ENCODE measurements at regions not wholly inside any gene's neighbourhood (a gene's known extent, or its start where the extent isn't known, plus 50 kb on each side); places are given as distances from the start of the nearest gene placed in this dataset.

DNA sequence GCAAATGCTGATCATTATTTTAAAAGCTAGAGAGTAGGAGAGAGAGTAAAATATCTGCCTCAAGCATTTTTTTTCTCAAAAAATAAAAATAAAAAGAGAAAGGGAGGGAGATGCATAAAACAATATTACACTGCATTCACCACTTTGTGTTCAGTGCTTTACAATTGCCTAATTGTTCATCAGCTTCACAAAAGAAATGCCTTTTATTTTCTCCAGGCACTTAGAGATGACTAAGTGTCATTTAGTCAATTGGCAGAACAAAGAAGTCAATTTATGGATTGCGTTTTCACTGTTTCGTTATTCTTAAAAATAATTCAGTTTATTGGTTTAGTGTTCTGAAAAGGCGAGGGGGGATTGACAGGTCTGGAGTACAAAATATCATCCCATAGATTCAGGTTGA is 232.5 kb upstream of the CCNH start:
- Histone ChIP-seq H3K27me3 (ENCODE audit: control insufficient read depth, insufficient read depth, low read length) (no peaks in the 10 kb centered on the region), H3K4me3 (ENCODE audit: low read depth, low read length) (no peak overlapping the region), H3K27ac (ENCODE audit: insufficient read depth, low read length, poor library complexity, severe bottlenecking) (no peak overlapping the region), H3K9me3 (ENCODE audit: control insufficient read depth in 2 of 2, low read length in 2 of 2) (no peaks in the 10 kb centered on the region), H3K4me1 (ENCODE audit: control insufficient read depth, insufficient read depth, low read length, poor library complexity, severe bottlenecking) (no peaks in the 10 kb centered on the region), H3K36me3 (ENCODE audit: control insufficient read depth, insufficient read depth, low read length) (no peaks in the 10 kb centered on the region)
- no peak for ATAC-seq (ENCODE audit: low read depth in 2 of 2)
- H3K27ac Mint-ChIP-seq, result no peak overlapping the region
- peaks cover 4% of the 10 kb centered on the region for H3K27me3 Mint-ChIP-seq
- H3K4me3 Mint-ChIP-seq, result no peak overlapping the region
- H3K36me3 Mint-ChIP-seq, result no peaks in the 10 kb centered on the region
- no peaks in the 10 kb centered on the region for H3K4me1 Mint-ChIP-seq
- no peak for DNase-seq
- H3K9me3 Mint-ChIP-seq, result peaks cover 0 to 7% (median 0%) of the 10 kb centered on the region in 7 donors

DNA sequence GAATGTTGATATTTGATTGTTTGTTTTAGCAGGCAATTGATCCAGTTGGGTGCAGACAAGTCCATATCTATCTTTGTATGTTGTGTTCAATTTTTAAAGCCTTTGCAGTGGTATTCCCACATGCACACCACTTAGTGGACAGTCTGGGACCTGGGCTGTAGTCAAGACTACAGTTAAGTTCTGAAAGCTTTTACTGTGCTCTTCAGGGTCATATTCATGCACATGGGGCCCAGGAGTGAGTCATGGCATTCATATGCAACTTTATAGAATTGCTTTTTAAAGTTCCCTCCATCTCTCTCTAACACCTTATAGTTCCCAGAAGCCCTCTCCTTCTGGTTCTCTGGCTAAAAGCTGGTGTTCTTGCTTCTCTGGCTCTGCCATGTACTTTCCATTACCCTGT is 228.2 kb upstream of the CCNH start:
- Mint-ChIP-seq H3K27me3 (peaks cover 4% of the 10 kb centered on the region), H3K9me3 (peaks cover 0 to 7% (median 0%) of the 10 kb centered on the region in 7 donors), H3K4me3 (no peak overlapping the region), H3K27ac (no peak overlapping the region), H3K4me1 (no peaks in the 10 kb centered on the region), H3K36me3 (no peaks in the 10 kb centered on the region)
- no peaks in the 10 kb centered on the region for H3K9me3 ChIP-seq (ENCODE audit: control insufficient read depth in 2 of 2, low read length in 2 of 2)
- no peaks in the 10 kb centered on the region for H3K36me3 ChIP-seq (ENCODE audit: control insufficient read depth, insufficient read depth, low read length)
- ATAC-seq (ENCODE audit: low read depth in 2 of 2) (no peak), DNase-seq (no peak)
- no peaks in the 10 kb centered on the region for H3K27me3 ChIP-seq (ENCODE audit: control insufficient read depth, insufficient read depth, low read length)
- H3K4me3 ChIP-seq (ENCODE audit: low read depth, low read length), result no peak overlapping the region
- no peaks in the 10 kb centered on the region for H3K4me1 ChIP-seq (ENCODE audit: control insufficient read depth, insufficient read depth, low read length, poor library complexity, severe bottlenecking)
- no peak overlapping the region for H3K27ac ChIP-seq (ENCODE audit: insufficient read depth, low read length, poor library complexity, severe bottlenecking)

DNA sequence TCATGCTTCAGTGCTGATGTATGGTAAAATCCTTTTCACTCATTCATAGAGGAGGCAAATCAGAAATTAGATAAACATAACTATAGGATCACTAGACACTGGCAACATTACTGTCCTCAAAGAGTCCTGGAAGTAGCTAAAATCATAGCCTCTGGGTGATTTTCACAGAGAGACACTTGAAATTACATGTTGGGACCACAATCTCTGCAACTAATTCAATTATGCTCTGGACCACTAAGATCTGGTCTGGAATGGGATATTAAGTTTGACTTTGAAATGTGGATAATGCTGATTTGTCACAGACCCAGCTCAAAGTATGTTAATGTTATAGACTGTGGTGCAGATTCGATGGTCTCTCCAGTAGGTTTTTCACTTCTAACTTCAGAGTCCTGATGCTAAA is 214.6 kb upstream of the CCNH start:
- DNase-seq (no peak), ATAC-seq (ENCODE audit: low read depth in 2 of 2) (no peak)
- H3K4me3 Mint-ChIP-seq, result no peak overlapping the region
- no peaks in the 10 kb centered on the region for H3K9me3 ChIP-seq (ENCODE audit: control insufficient read depth in 2 of 2, low read length in 2 of 2)
- H3K36me3 ChIP-seq (ENCODE audit: control insufficient read depth, insufficient read depth, low read length), result no peaks in the 10 kb centered on the region
- H3K27ac Mint-ChIP-seq, result peak overlapping the region in 1 of 3 donors; percentile 1
- H3K4me1 ChIP-seq (ENCODE audit: control insufficient read depth, insufficient read depth, low read length, poor library complexity, severe bottlenecking), result no peaks in the 10 kb centered on the region
- H3K36me3 Mint-ChIP-seq, result no peaks in the 10 kb centered on the region
- H3K9me3 Mint-ChIP-seq, result no peaks in the 10 kb centered on the region
- no peaks in the 10 kb centered on the region for H3K4me1 Mint-ChIP-seq
- H3K4me3 ChIP-seq (ENCODE audit: low read depth, low read length), result no peak overlapping the region
- H3K27ac ChIP-seq (ENCODE audit: insufficient read depth, low read length, poor library complexity, severe bottlenecking), result no peak overlapping the region
- no peaks in the 10 kb centered on the region for H3K27me3 ChIP-seq (ENCODE audit: control insufficient read depth, insufficient read depth, low read length)
- H3K27me3 Mint-ChIP-seq, result no peaks in the 10 kb centered on the region

DNA sequence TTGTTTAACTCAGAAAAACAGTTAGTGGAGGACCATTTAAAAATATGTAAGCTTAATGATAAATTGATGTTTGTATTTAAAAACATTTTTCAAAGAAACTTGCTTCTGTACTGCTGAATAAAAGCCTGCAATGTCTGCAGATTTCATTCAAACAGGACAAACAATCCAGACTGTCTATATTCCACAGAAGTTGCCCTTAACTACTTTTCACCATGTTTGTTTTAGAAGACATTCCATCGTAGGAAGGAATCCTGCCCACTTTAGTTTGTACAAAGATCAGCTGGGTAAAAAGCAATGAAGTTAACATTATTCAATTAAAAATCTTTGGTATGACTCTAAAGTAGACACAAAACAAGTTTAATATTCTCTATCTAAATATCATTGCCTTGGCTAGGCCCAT is 195.7 kb upstream of the CCNH start:
- Mint-ChIP-seq H3K9me3 (peaks cover 0 to 2% (median 0%) of the 10 kb centered on the region in 7 donors), H3K4me1 (no peaks in the 10 kb centered on the region), H3K27me3 (no peaks in the 10 kb centered on the region), H3K36me3 (no peaks in the 10 kb centered on the region), H3K27ac (no peak overlapping the region), H3K4me3 (no peak overlapping the region)
- no peak for ATAC-seq (ENCODE audit: low read depth in 2 of 2)
- Histone ChIP-seq H3K27me3 (ENCODE audit: control insufficient read depth, insufficient read depth, low read length) (no peaks in the 10 kb centered on the region), H3K36me3 (ENCODE audit: control insufficient read depth, insufficient read depth, low read length) (no peaks in the 10 kb centered on the region), H3K4me3 (ENCODE audit: low read depth, low read length) (no peak overlapping the region), H3K4me1 (ENCODE audit: control insufficient read depth, insufficient read depth, low read length, poor library complexity, severe bottlenecking) (no peaks in the 10 kb centered on the region), H3K27ac (ENCODE audit: insufficient read depth, low read length, poor library complexity, severe bottlenecking) (no peak overlapping the region), H3K9me3 (ENCODE audit: control insufficient read depth in 2 of 2, low read length in 2 of 2) (no peaks in the 10 kb centered on the region)
- DNase-seq, result no peak

DNA sequence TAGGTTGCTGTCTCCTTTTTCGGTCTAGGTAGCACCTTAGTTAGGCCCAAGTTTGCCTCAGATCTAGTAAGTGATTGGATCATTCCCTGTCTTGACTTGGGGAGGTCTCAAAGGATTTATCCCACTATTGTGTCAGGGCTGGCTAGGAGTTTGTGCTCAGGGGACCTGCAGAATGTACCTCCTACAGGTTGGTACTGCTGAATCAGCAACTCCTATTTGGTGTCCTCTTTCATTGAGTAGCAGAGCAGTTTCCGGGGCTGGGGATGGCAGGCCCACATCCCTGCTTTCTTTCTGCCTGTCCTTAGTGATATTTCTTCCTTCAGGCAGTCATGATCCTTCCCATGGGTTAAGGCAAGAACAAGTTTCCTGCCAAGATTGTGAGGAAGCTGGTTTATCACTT is 192.9 kb upstream of the CCNH start:
- Histone ChIP-seq H3K9me3 (ENCODE audit: control insufficient read depth in 2 of 2, low read length in 2 of 2) (no peaks in the 10 kb centered on the region), H3K36me3 (ENCODE audit: control insufficient read depth, insufficient read depth, low read length) (no peaks in the 10 kb centered on the region), H3K4me1 (ENCODE audit: control insufficient read depth, insufficient read depth, low read length, poor library complexity, severe bottlenecking) (no peaks in the 10 kb centered on the region), H3K4me3 (ENCODE audit: low read depth, low read length) (no peak overlapping the region), H3K27me3 (ENCODE audit: control insufficient read depth, insufficient read depth, low read length) (no peaks in the 10 kb centered on the region), H3K27ac (ENCODE audit: insufficient read depth, low read length, poor library complexity, severe bottlenecking) (no peak overlapping the region)
- no peaks in the 10 kb centered on the region for H3K27me3 Mint-ChIP-seq
- DNase-seq (no peak), ATAC-seq (ENCODE audit: low read depth in 2 of 2) (no peak)
- no peaks in the 10 kb centered on the region for H3K36me3 Mint-ChIP-seq
- no peak overlapping the region for H3K27ac Mint-ChIP-seq
- no peaks in the 10 kb centered on the region for H3K4me1 Mint-ChIP-seq
- H3K4me3 Mint-ChIP-seq, result no peak overlapping the region
- peaks cover 0 to 2% (median 0%) of the 10 kb centered on the region in 7 donors for H3K9me3 Mint-ChIP-seq

DNA sequence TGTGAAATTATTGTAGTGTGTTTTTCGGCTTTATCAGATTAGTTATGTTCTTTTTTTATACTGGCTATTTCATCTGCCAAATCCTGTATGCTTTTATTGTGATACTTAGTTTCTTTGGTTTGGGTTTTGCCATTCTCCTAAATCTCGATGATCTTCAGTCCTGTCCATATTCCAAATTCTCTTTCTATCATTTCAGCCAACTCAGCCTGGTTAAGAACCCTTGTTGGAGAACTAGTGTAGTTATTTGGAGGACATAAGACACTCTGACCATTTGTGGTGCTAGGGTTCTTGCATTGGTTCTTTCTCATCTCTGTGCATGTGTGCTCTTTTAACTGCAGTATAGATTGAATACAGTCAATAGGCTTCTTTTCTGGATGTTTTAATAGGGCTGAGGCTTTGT is 187.0 kb upstream of the CCNH start:
- H3K9me3 ChIP-seq (ENCODE audit: control insufficient read depth in 2 of 2, low read length in 2 of 2), result no peaks in the 10 kb centered on the region
- no peaks in the 10 kb centered on the region for H3K36me3 ChIP-seq (ENCODE audit: control insufficient read depth, insufficient read depth, low read length)
- no peak overlapping the region for H3K4me3 ChIP-seq (ENCODE audit: low read depth, low read length)
- ATAC-seq (ENCODE audit: low read depth in 2 of 2), result no peak
- Mint-ChIP-seq H3K4me1 (no peaks in the 10 kb centered on the region), H3K36me3 (no peaks in the 10 kb centered on the region), H3K27me3 (no peaks in the 10 kb centered on the region), H3K4me3 (no peak overlapping the region), H3K9me3 (peaks cover 1 to 12% (median 3%) of the 10 kb centered on the region in 7 donors), H3K27ac (no peak overlapping the region)
- no peak for DNase-seq
- no peaks in the 10 kb centered on the region for H3K4me1 ChIP-seq (ENCODE audit: control insufficient read depth, insufficient read depth, low read length, poor library complexity, severe bottlenecking)
- no peak overlapping the region for H3K27ac ChIP-seq (ENCODE audit: insufficient read depth, low read length, poor library complexity, severe bottlenecking)
- no peaks in the 10 kb centered on the region for H3K27me3 ChIP-seq (ENCODE audit: control insufficient read depth, insufficient read depth, low read length)

DNA sequence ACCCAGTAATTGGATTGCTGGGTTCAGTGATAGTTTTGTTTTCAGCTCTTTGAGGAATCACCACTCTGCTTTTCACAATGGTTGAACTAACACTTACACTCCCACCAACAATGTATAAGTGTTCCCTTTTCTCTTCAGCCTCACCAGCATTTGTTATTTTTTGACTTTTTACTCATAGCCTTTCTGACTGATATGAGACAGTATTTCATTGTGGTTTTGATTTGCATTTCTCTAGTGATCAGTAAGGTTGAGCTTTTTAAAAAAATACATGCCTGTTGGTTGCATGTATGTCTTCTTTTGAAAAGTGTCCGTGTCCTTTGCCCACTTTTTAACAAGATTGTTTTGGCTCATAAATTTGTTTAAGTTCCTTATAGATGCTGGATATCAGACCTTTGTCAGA is 185.7 kb upstream of the CCNH start:
- no peak for ATAC-seq (ENCODE audit: low read depth in 2 of 2)

DNA sequence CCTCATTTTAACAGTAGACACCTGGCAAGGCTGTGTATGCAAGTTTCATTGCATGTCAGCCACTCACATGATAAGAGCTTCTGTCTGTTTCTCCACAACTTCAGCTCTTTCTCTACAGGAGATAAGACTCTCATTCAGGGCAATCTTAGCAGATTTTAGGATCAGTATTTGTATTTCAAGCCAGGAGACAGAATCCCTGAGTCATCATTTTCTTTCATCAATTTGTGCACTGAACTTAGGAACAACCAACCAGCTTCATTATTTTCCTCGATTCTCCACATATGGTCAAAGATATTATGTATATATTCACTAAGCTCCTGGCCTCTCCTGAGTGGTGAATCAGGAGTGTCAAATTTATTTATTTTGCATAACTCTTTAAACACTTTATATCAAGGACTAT is 181.8 kb upstream of the CCNH start:
- Histone ChIP-seq H3K27ac (ENCODE audit: insufficient read depth, low read length, poor library complexity, severe bottlenecking) (no peak overlapping the region), H3K4me3 (ENCODE audit: low read depth, low read length) (no peak overlapping the region), H3K36me3 (ENCODE audit: control insufficient read depth, insufficient read depth, low read length) (no peaks in the 10 kb centered on the region), H3K27me3 (ENCODE audit: control insufficient read depth, insufficient read depth, low read length) (peaks cover 2% of the 10 kb centered on the region), H3K4me1 (ENCODE audit: control insufficient read depth, insufficient read depth, low read length, poor library complexity, severe bottlenecking) (no peaks in the 10 kb centered on the region), H3K9me3 (ENCODE audit: control insufficient read depth in 2 of 2, low read length in 2 of 2) (no peaks in the 10 kb centered on the region)
- no peak overlapping the region for H3K4me3 Mint-ChIP-seq
- H3K9me3 Mint-ChIP-seq, result peaks cover 2 to 7% (median 4%) of the 10 kb centered on the region in 7 donors
- no peaks in the 10 kb centered on the region for H3K4me1 Mint-ChIP-seq
- DNase-seq (no peak), ATAC-seq (ENCODE audit: low read depth in 2 of 2) (no peak)
- H3K27ac Mint-ChIP-seq, result no peak overlapping the region
- H3K27me3 Mint-ChIP-seq, result no peaks in the 10 kb centered on the region
- H3K36me3 Mint-ChIP-seq, result no peaks in the 10 kb centered on the region

More for the DNA sequence above, 185.7 kb upstream of the CCNH start:
- Histone ChIP-seq H3K36me3 (ENCODE audit: control insufficient read depth, insufficient read depth, low read length) (no peaks in the 10 kb centered on the region), H3K27ac (ENCODE audit: insufficient read depth, low read length, poor library complexity, severe bottlenecking) (no peak overlapping the region), H3K9me3 (ENCODE audit: control insufficient read depth in 2 of 2, low read length in 2 of 2) (no peaks in the 10 kb centered on the region), H3K4me3 (ENCODE audit: low read depth, low read length) (no peak overlapping the region), H3K27me3 (ENCODE audit: control insufficient read depth, insufficient read depth, low read length) (peaks cover 2% of the 10 kb centered on the region), H3K4me1 (ENCODE audit: control insufficient read depth, insufficient read depth, low read length, poor library complexity, severe bottlenecking) (no peaks in the 10 kb centered on the region)
- Mint-ChIP-seq H3K27ac (no peak overlapping the region), H3K4me1 (no peaks in the 10 kb centered on the region), H3K27me3 (no peaks in the 10 kb centered on the region), H3K4me3 (no peak overlapping the region), H3K36me3 (no peaks in the 10 kb centered on the region), H3K9me3 (peaks cover 2 to 12% (median 4%) of the 10 kb centered on the region in 7 donors)
- DNase-seq, result no peak
